Activated naive CD8-positive, alpha-beta T cell treated with anti-CD3 and anti-CD28 coated beads for 36 hours (primary cell): ENCODE measurements at regions not wholly inside any gene's neighbourhood (a gene's known extent, or its start where the extent isn't known, plus 50 kb on each side); places are given as distances from the start of the nearest gene placed in this dataset.
A peak's percentile ranks its signal among the peaks of the same experiment; 100 is the strongest.
"Not testable (repeated sequence)": the region's sequence is repeated elsewhere in the genome, so short reads cannot be mapped to it uniquely, and the experiment has no call there.

Experiments used
- DNase-seq: peaks from one replicate; pipeline ENCODE4 v3.0.0; 2021
- H3K27ac Mint-ChIP-seq: one replicate; pipeline ENCODE4 v1.8.0; 2022; ENCODE audit warnings: mild to moderate bottlenecking, moderate library complexity, mixed read lengths
- H3K27me3 Mint-ChIP-seq: one replicate; pipeline ENCODE4 v1.8.0; 2022; ENCODE audit warnings: mild to moderate bottlenecking, mixed read lengths
- H3K36me3 Mint-ChIP-seq: one replicate; pipeline ENCODE4 v1.8.0; 2021; ENCODE audit warnings: mild to moderate bottlenecking, mixed read lengths
- H3K4me1 Mint-ChIP-seq: one replicate; pipeline ENCODE4 v1.8.0; 2021; ENCODE audit warnings: mixed read lengths
- H3K4me3 Mint-ChIP-seq: one replicate; pipeline ENCODE4 v1.8.0; 2022; ENCODE audit warnings: mild to moderate bottlenecking, moderate library complexity, mixed read lengths
- H3K9me3 Mint-ChIP-seq: one replicate; pipeline ENCODE4 v1.8.0; 2022; ENCODE audit warnings: mixed read lengths

DNA sequence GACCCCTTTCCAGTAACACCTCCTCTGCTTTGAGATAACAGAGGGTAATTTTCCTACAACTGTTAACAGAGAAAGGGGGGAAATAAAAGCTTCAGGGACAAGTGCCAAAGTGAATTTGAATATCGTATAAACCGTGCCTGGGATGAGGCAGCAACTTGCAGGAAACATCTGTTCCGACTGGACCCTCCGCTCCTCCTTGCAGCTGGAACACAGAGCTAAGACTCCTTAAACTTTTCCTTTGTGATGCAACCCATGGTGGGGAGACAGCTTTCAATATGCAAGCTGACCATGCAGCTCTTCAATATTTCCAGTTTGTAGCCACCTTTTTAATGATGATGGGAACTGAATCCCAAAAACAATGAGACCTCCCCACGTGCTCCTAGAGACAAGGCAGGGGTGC, 432.6 kb downstream of the ZNF536 start:
- no peak for DNase-seq
- no peaks in the 10 kb centered on the region for H3K4me1 Mint-ChIP-seq
- H3K27me3 Mint-ChIP-seq: peaks cover 7% of the 10 kb centered on the region
- H3K4me3 Mint-ChIP-seq: no peak overlapping the region
- no peak overlapping the region for H3K27ac Mint-ChIP-seq
- H3K9me3 Mint-ChIP-seq: no peaks in the 10 kb centered on the region
- H3K36me3 Mint-ChIP-seq: no peaks in the 10 kb centered on the region

DNA sequence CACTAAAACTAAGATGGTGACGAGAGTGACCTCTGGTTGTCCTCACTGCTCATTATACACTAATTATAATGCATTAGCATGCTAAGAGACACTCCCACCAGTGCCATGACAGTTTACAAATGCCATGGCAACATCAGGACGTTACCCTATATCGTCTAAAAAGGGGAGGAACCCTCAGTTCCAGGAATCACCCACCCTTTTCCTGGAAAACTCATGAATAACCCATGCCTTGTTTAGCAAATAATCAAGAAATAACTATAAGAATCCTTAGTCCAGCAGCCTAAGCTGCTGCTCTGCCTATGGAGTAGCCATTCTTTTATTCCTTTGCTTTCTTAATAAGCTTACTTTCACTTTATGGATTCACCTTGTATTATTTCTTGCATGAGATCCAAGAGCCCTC, 432.1 kb downstream of the ZNF536 start:
- H3K4me1 Mint-ChIP-seq: not testable (repeated sequence)

DNA sequence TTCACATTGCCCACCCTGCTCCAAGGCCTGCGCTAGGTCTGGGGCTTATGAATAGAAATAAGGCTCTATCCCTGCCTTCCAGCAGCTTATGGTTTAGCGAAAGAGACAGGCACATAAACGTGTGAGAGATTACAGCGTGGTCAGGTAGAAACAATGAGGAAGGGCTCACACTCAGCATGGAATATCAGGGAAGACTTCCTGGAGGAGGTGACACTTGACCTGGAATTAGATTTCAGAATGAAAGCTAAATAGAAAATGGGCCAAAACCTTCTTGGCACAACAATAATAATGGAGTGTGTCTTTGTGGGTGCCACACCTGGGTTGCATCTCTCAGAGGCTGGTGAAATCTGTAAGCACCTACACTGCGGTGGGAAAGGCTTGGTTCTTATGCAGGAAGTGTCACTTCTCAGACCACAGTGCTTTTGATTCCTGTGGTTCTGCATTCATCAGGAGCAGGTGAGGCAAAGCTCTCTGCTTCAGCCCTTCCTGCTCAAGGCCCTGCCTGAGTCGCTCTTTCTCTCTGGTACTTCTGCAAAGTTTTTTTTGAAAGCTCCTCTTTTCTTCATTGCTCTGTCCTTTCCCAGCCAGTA, 430.3 kb downstream of the ZNF536 start:
- no peak overlapping the region for H3K4me3 Mint-ChIP-seq
- no peaks in the 10 kb centered on the region for H3K36me3 Mint-ChIP-seq
- DNase-seq: no peak
- no peaks in the 10 kb centered on the region for H3K4me1 Mint-ChIP-seq
- no peak overlapping the region for H3K27ac Mint-ChIP-seq
- H3K9me3 Mint-ChIP-seq: no peaks in the 10 kb centered on the region
- peaks cover 11% of the 10 kb centered on the region for H3K27me3 Mint-ChIP-seq

More for the DNA sequence above, 432.1 kb downstream of the ZNF536 start:
- peaks cover 11% of the 10 kb centered on the region for H3K27me3 Mint-ChIP-seq
- not testable (repeated sequence) for H3K36me3 Mint-ChIP-seq, DNase-seq, H3K9me3 Mint-ChIP-seq, H3K27ac Mint-ChIP-seq, H3K4me3 Mint-ChIP-seq

DNA sequence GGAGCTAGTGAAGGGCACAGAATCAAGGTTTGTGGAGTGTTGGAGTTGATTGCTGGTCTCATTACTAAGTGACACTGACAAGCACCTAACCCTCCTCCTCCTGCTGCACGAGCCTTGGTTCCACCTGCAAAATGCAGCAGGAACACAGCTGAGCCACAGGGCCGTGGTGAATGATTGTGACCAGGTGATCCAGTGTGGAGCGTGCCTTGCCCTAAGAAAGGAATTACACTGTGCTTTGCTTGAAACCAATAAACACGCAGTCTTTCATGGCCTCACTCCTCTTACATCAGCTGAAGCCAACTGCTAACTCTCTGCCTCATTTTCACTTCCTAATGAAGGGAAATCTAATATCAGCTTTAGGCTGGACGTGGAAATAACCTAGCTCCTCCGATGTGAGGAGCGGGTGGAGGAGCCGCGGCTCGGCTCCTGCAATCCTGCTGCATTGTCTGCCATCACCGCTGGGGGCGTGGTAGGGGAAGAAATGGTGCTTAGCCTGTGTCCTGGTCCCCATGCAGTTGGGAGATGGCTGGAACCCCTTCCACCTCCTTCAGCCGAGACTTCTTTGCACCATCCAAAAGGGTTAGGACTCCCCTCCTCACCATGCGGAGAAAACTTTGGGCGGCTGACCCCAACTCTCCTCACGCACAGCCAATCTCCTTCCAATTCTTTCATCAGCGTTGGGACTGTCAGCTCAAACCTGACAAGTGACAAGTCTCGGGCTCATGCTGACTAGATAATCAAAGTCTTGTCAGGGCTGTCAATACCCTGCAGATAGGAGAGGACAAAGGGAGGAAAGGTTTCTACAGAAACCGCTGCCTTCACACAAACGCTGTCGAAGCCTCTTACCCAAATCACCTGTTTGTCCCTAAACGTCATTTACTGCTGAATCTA, 427.9 kb downstream of the ZNF536 start:
- Mint-ChIP-seq H3K36me3 (no peaks in the 10 kb centered on the region), H3K27me3 (peaks cover 11% of the 10 kb centered on the region), H3K4me3 (no peak overlapping the region), H3K9me3 (no peaks in the 10 kb centered on the region), H3K4me1 (no peaks in the 10 kb centered on the region), H3K27ac (no peak overlapping the region)
- peak; percentile 19 for DNase-seq

DNA sequence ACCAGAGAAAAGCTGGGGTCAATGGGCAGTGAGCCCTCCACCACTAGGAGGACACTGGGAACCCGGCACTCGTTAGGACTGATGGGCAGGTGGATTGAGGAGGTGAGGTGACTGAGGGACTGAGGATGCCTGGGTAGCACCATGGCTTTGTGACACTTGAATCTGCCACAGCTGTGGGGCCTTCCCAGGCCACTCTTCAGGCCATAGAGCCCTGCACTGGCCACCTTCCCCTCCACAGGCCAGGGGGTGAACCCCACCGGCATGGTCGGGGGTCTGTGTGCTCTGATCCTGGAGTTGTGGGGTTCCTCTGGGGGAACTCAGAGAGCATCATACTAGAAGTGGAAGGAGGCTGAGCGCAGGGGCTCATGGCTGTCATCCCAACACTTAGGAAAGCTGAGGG, 423.5 kb downstream of the ZNF536 start:
- no peaks in the 10 kb centered on the region for H3K9me3 Mint-ChIP-seq

DNA sequence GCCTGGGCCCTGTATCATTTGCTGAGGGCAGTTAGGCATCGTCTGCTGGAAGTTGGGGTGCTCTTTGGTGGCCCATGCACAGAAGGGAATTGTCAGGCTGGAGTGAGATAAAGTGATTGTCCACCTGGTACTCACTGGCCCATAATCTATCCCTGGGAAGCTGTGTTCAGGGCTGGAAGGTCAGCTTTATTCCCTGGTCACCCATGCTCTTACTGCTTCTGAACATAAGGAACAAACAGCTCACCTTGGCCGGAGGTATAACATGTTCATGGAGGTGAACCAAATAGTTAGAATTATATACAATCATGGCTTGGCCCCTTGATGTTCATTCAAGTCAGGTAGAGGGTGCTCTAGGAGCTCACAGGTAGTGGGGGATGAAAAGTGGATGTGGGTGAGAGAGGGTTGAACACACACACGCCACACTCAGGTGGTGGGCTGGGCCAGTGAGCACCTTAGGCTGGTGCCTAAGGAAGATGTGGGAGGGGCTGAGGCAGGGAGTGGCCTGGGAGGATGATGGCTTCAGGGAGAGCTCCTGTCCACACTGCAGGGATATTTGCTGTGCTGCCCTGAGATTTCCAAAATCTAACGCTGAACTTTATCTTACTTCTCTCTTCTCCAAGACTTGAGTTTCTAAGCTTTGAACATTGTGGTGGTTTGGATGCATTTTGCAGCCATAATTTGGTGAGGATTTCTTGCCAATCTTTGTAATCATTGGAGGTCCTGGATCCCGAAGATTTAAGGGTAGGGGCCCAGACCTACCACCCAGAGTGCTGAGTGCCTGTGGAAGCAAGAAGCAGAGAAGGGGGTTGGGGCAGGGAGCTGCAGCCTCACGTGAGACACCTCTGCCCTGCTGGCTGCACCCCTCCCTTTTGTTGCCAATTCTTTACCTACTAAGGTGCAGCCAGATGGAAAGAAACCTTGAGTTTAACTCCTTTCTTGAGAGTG, 420.6 kb downstream of the ZNF536 start:
- DNase-seq: no peak
- Mint-ChIP-seq H3K9me3 (no peaks in the 10 kb centered on the region), H3K27me3 (peaks cover 6% of the 10 kb centered on the region), H3K4me1 (no peaks in the 10 kb centered on the region), H3K4me3 (no peak overlapping the region), H3K36me3 (no peaks in the 10 kb centered on the region), H3K27ac (no peak overlapping the region)

More for the DNA sequence above, 423.5 kb downstream of the ZNF536 start:
- Mint-ChIP-seq H3K27ac (no peak overlapping the region), H3K4me3 (no peak overlapping the region), H3K36me3 (no peaks in the 10 kb centered on the region), H3K4me1 (no peaks in the 10 kb centered on the region), H3K27me3 (peaks cover 17% of the 10 kb centered on the region)
- no peak for DNase-seq

DNA sequence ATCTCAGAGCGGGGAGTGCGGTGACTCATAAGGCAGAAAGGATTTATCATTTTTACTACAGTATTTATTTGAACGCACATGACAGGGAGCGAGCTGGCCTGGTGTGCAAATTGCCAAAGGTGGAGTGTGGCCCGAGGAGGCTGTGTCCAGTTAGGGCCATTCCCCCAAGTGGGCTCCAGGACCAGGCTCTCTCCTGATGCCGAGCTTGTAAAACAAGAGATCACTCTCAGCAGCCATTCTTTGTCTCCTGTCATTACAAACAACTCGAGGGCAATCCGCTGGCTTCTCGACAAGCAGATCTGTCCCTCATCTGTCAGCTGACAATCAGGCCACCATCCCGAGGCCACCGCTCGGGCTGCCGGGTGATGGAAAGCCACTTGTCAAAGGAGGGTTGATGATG, 418.9 kb downstream of the ZNF536 start:
- H3K36me3 Mint-ChIP-seq: no peaks in the 10 kb centered on the region
- H3K27me3 Mint-ChIP-seq: peaks cover 6% of the 10 kb centered on the region
- no peak overlapping the region for H3K4me3 Mint-ChIP-seq
- no peak overlapping the region for H3K27ac Mint-ChIP-seq
- H3K9me3 Mint-ChIP-seq: no peaks in the 10 kb centered on the region
- no peaks in the 10 kb centered on the region for H3K4me1 Mint-ChIP-seq
- DNase-seq: no peak

DNA sequence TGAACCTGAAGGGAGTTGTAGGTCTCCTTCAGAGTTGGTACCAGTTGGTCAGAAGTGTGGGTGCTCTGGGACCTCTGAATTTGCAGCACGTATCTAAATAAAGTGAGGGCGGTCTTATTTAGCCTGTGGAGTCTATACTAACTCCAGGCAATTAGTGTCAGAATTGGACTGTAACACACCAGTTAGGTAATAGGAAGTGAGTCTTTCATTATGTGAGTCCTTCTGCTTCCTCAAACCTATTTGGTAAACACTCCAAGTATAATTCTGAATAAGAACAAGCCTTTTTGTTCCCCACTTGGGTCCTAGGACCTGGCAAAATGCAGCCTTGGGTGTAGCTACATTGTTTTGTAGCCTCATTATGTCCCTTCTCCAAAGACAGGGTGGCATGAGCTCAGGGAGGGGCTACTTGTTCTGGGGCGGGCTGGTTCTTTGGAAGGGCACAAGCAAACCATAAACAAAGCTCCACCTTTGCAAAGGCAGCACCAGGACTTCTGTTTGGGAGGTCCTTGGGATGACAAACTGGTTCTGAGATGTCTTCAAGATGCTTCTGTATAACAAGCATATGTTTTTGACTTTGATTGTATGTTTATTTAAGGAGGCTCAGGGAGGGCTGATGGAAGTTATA, 418.0 kb downstream of the ZNF536 start:
- H3K27ac Mint-ChIP-seq: no peak overlapping the region
- DNase-seq: no peak
- H3K9me3 Mint-ChIP-seq: no peaks in the 10 kb centered on the region
- no peak overlapping the region for H3K4me3 Mint-ChIP-seq
- peaks cover 10% of the 10 kb centered on the region for H3K27me3 Mint-ChIP-seq
- no peaks in the 10 kb centered on the region for H3K36me3 Mint-ChIP-seq
- H3K4me1 Mint-ChIP-seq: no peaks in the 10 kb centered on the region

DNA sequence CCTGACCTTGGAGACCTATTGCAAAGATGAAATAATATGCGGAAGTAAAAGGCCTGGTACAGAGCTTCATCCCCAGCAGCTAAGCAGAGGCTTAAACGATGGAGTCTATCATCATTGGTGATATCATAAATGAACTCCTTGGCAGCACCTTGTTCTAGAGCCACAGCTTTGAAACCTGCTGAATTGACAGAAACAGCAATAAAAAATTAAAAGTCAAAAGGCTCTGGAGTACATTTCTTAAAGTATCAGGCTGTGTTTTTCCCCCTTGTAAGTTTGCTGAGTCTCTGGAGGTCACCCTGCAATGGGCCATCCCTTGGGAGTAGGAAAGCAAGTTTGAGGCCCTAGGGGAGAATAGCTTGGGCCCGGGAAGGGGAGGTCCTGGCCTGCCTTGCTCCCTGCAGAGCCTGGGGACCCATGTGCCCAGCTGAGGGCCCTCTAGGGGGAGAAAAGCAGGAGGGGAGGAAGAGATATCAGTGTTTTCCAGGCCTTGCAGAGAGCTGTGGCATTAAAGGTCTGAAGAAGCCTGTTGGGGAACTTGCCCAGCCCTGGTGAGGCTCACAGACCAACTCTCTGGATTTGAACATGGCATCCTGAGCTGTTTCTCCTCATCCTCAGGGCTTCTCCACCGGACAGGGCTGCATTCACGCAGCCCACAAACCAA, 416.1 kb downstream of the ZNF536 start:
- Mint-ChIP-seq H3K36me3 (no peaks in the 10 kb centered on the region), H3K27me3 (peaks cover 8% of the 10 kb centered on the region), H3K4me1 (no peaks in the 10 kb centered on the region), H3K27ac (no peak overlapping the region), H3K4me3 (no peak overlapping the region), H3K9me3 (no peaks in the 10 kb centered on the region)
- DNase-seq: no peak

DNA sequence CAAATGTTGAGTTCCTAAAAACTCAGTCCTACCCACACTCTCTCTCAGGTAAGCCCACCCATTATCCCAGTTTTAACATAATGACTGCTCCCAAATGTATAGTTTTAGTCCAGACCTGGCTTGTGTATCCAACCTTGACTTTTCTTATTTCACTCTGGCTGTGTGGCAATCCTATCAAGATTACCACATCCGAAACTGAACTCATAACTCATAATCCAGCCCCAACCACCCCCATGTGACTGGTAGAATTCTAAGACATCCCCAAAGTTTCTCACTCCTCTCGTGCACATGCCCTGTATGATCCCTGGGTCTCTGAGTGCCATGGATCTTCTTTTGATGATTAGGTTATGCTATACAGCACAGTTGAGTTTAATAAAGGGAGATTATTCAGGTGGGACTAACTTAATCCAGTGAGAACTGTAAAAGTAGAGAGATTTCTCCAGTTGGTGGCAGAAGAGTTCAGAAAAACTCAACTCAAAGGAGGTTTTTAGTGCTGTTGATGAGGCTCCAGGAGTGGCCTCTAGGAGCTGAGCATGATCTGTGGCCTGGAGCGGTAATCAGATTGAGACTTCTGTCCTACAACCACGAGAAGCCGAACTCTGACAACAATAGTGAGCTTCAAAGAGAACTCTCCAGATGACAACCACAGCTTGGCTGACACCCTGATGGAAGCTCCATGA, 413.4 kb downstream of the ZNF536 start:
- H3K27ac Mint-ChIP-seq: no peak overlapping the region
- peaks cover 8% of the 10 kb centered on the region for H3K27me3 Mint-ChIP-seq
- H3K4me3 Mint-ChIP-seq: no peak overlapping the region
- H3K36me3 Mint-ChIP-seq: no peaks in the 10 kb centered on the region
- no peak for DNase-seq
- no peaks in the 10 kb centered on the region for H3K4me1 Mint-ChIP-seq
- no peaks in the 10 kb centered on the region for H3K9me3 Mint-ChIP-seq

DNA sequence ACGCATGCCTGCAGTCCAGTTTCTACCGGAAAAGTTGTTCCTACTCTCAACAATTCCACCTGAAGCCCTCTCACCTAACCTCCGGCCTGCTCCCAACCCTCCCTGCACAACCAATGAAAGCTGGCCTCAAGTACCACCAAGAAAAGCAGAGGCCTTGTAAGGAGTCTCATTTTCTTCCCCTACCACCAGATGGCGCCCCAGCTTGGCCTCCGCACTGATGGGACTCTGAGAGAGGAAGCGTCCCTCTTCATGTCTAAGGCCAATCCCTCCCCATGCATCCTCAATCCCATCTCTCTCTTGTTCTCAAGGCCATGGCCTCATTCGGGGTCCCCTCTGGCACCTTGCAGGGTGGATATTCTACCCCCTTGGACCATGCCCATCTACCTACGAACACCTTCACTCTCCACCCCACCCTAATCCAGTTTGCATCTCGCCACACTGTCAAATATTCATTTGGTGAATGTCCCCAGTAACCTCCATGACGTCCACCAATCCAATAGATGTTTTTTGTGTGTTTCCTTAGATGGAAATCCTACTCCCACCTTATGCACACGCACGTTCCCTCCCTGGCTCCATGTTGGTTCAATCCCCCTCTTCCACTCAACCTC, 412.8 kb downstream of the ZNF536 start:
- H3K27me3 Mint-ChIP-seq: peaks cover 13% of the 10 kb centered on the region
- H3K9me3 Mint-ChIP-seq: no peaks in the 10 kb centered on the region
- no peaks in the 10 kb centered on the region for H3K36me3 Mint-ChIP-seq
- DNase-seq: peak; percentile 43
- no peaks in the 10 kb centered on the region for H3K4me1 Mint-ChIP-seq
- H3K4me3 Mint-ChIP-seq: no peak overlapping the region
- H3K27ac Mint-ChIP-seq: no peak overlapping the region

DNA sequence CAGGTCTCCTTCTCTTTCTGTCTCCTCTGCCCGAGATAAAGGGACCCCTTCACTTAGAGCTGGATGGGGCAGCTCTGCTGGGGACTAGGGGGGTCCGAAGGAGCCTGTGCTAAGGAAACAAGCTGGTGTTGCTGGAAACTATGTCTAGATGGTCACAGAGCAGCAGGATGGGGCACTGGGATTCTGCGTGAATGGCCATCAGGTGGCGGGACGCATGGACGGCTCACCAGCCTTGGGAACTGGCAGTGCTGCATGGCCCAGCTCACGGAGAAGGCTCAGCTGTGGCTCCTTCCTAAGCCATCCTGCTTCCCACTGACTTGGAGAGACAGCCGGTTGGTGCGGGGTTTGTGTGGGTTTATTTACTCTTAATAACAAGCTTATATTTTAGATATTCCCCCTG, 411.8 kb downstream of the ZNF536 start:
- no peaks in the 10 kb centered on the region for H3K36me3 Mint-ChIP-seq
- no peak for DNase-seq
- H3K9me3 Mint-ChIP-seq: no peaks in the 10 kb centered on the region
- no peak overlapping the region for H3K27ac Mint-ChIP-seq
- H3K4me3 Mint-ChIP-seq: no peak overlapping the region
- no peaks in the 10 kb centered on the region for H3K4me1 Mint-ChIP-seq
- peaks cover 13% of the 10 kb centered on the region for H3K27me3 Mint-ChIP-seq

DNA sequence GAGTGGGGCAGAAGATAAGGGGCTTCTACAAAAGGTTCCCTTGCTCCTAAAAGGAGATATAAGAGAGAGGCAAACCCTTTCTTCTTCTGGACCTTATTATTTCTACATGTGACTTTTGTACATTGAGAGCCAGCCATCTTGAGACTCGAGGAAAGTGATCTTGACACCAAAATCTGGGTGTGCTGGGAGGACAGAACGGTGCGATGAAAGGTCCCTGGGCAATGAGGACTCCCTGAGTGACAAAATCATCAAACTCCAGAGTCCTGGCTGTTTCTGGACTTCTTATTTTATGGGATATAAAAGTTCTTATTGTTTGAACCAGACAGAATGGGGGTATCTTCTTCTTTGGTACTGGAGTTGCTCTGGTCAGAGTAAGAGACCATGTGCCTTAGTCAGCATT, 411.0 kb downstream of the ZNF536 start:
- Mint-ChIP-seq H3K4me1 (no peaks in the 10 kb centered on the region), H3K27me3 (peaks cover 13% of the 10 kb centered on the region), H3K27ac (no peak overlapping the region), H3K9me3 (no peaks in the 10 kb centered on the region), H3K36me3 (no peaks in the 10 kb centered on the region), H3K4me3 (no peak overlapping the region)
- no peak for DNase-seq

DNA sequence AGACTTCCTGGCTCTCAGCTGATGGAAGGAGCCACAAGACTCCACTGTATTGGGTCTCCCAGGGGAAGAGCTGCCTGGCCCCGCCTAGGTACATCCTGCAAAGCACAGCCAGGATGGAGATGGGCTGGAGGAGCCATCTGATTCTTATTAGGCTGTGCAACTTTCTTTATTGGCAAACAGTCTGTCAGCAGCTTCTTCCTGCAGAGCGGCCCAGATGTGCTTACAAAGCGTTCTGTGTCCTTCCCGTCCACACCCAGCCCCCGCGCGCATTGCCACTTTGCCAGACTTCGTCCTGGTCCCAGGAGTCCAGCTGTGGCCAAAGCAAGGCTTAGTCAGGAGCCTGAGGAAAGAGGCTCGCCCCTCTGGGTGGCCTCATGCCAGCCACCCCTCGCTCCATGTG, 409.3 kb downstream of the ZNF536 start:
- H3K9me3 Mint-ChIP-seq: no peaks in the 10 kb centered on the region
- no peak overlapping the region for H3K27ac Mint-ChIP-seq
- no peaks in the 10 kb centered on the region for H3K4me1 Mint-ChIP-seq
- no peak overlapping the region for H3K4me3 Mint-ChIP-seq
- no peaks in the 10 kb centered on the region for H3K36me3 Mint-ChIP-seq
- H3K27me3 Mint-ChIP-seq: peaks cover 22% of the 10 kb centered on the region
- no peak for DNase-seq
